H9 (cell line): ENCODE measurements at regions not wholly inside any gene's neighbourhood (a gene's known extent, or its start where the extent isn't known, plus 50 kb on each side); places are given as distances from the start of the nearest gene placed in this dataset.

Source experiments
- DNase-seq: peaks from one replicate; pipeline ENCODE4 v3.0.0-alpha.2; 2017
- H2AFZ ChIP-seq: one replicate; pipeline ENCODE4 v1.6.1; 2013; ENCODE audit warnings: mild to moderate bottlenecking, low read length, control low read depth, moderate library complexity
- H2AK5ac ChIP-seq: 2 replicates; pipeline ENCODE4 v1.6.1; 2013; ENCODE audit warnings: low read length, control low read depth, mixed read lengths; ENCODE audit not compliant: insufficient read length
- H2BK120ac ChIP-seq: one replicate; pipeline ENCODE4 v1.6.1; 2013; ENCODE audit warnings: low read depth, mild to moderate bottlenecking, low read length, control low read depth, inconsistent platforms; ENCODE audit not compliant: poor library complexity, severe bottlenecking
- H2BK12ac ChIP-seq: 2 replicates; pipeline ENCODE4 v1.6.1; 2013; ENCODE audit warnings: low read length, control low read depth, mixed read lengths, low read depth; ENCODE audit not compliant: insufficient read length
- H2BK15ac ChIP-seq: 2 replicates; pipeline ENCODE4 v1.6.1; 2013; ENCODE audit warnings: low read depth, low read length, control low read depth
- H2BK20ac ChIP-seq: one replicate; pipeline ENCODE4 v1.6.1; 2013; ENCODE audit warnings: low read depth, mild to moderate bottlenecking, low read length, control low read depth, inconsistent platforms; ENCODE audit not compliant: poor library complexity, severe bottlenecking
- H2BK5ac ChIP-seq: 2 replicates; pipeline ENCODE4 v1.6.1; 2013; ENCODE audit warnings: low read length, control low read depth, mixed read lengths; ENCODE audit not compliant: insufficient read length
- H3K14ac ChIP-seq: 2 replicates; pipeline ENCODE4 v1.6.1; 2013; ENCODE audit warnings: low read length, control low read depth; ENCODE audit not compliant: insufficient read depth
- H3K18ac ChIP-seq: 2 replicates; pipeline ENCODE4 v1.6.1; 2013; ENCODE audit warnings: low read depth, mild to moderate bottlenecking, mixed read lengths, low read length, control low read depth; ENCODE audit not compliant: insufficient read length
- H3K23ac ChIP-seq: 2 replicates; pipeline ENCODE4 v1.6.1; 2013; ENCODE audit warnings: low read length, control low read depth, mixed read lengths, low read depth; ENCODE audit not compliant: insufficient read length
- H3K23me2 ChIP-seq: 2 replicates; pipeline ENCODE4 v1.6.1; 2013; ENCODE audit warnings: low read depth, mild to moderate bottlenecking, mixed read lengths, low read length, control low read depth; ENCODE audit not compliant: insufficient read length, poor library complexity, severe bottlenecking
- H3K27ac ChIP-seq: 2 replicates; pipeline ENCODE4 v1.5.1; 2013; ENCODE audit warnings: low read length, control low read depth, mixed read lengths, low read depth; ENCODE audit not compliant: insufficient read length
- H3K27me3 ChIP-seq: 2 replicates; pipeline ENCODE4 v1.6.1; 2013; ENCODE audit warnings: low read length, control low read depth, inconsistent platforms; ENCODE audit not compliant: insufficient read depth
- H3K4ac ChIP-seq: 2 replicates; pipeline ENCODE4 v1.6.1; 2013; ENCODE audit warnings: low read depth, mild to moderate bottlenecking, control low read depth, inconsistent platforms, low read length, moderate library complexity
- H3K4me1 ChIP-seq: 2 replicates; pipeline ENCODE4 v1.6.1; 2013; ENCODE audit warnings: low read length, control low read depth, inconsistent platforms; ENCODE audit not compliant: insufficient read depth
- H3K4me2 ChIP-seq: 2 replicates; pipeline ENCODE4 v1.6.1; 2013; ENCODE audit warnings: low read length, control low read depth, mixed read lengths; ENCODE audit not compliant: insufficient read length, insufficient read depth
- H3K56ac ChIP-seq: 2 replicates; pipeline ENCODE4 v1.6.1; 2013; ENCODE audit warnings: low read depth, mild to moderate bottlenecking, mixed read lengths, low read length, control low read depth; ENCODE audit not compliant: insufficient read length
- H3K79me1 ChIP-seq: 2 replicates; pipeline ENCODE4 v1.6.1; 2013; ENCODE audit warnings: low read depth, mild to moderate bottlenecking, moderate library complexity, low read length, control low read depth, inconsistent platforms; ENCODE audit not compliant: insufficient read depth, poor library complexity, severe bottlenecking
- H3K79me2 ChIP-seq: 2 replicates; pipeline ENCODE4 v1.6.1; 2013; ENCODE audit warnings: low read length, control low read depth, inconsistent platforms; ENCODE audit not compliant: insufficient read depth
- H3K9ac ChIP-seq: 2 replicates; pipeline ENCODE4 v1.6.1; 2013; ENCODE audit warnings: low read length, control low read depth, mixed read lengths; ENCODE audit not compliant: insufficient read length; ENCODE audit errors: extremely low read depth
- H3K9me3 ChIP-seq: one replicate; pipeline ENCODE4 v1.6.1; 2013; ENCODE audit warnings: low read depth, low read length, inconsistent platforms; ENCODE audit not compliant: control insufficient read depth
- H3T11ph ChIP-seq: one replicate; pipeline ENCODE4 v1.6.1; 2013; ENCODE audit warnings: mild to moderate bottlenecking, low read length, control low read depth, inconsistent platforms
- H4K20me1 ChIP-seq: one replicate; pipeline ENCODE4 v1.6.1; 2013; ENCODE audit not compliant: control insufficient read depth, insufficient read length, insufficient read depth
- H4K5ac ChIP-seq: 2 replicates; pipeline ENCODE4 v1.6.1; 2013; ENCODE audit warnings: low read depth, mild to moderate bottlenecking, mixed read lengths, low read length, control low read depth; ENCODE audit not compliant: insufficient read length
- H4K8ac ChIP-seq: replicated peaks from 2 replicates; pipeline ENCODE4 v1.6.1; 2013; ENCODE audit warnings: low read length, control low read depth, mixed read lengths, low read depth; ENCODE audit not compliant: insufficient read length
- H4K91ac ChIP-seq: 2 replicates; pipeline ENCODE4 v1.6.1; 2013; ENCODE audit warnings: low read depth, mild to moderate bottlenecking, moderate library complexity, mixed read lengths, low read length, control low read depth; ENCODE audit not compliant: insufficient read length
- H3K27ac Mint-ChIP-seq, 3 experiments: 2 replicates in 2 of 3; 3 replicates in 1 of 3; pipeline ENCODE4 v1.8.0; 2020 to 2021; ENCODE audit warnings: mixed read lengths in 3 of 3, mild to moderate bottlenecking in 1 of 3, moderate library complexity in 1 of 3
- H3K27me3 Mint-ChIP-seq: 2 replicates; pipeline ENCODE4 v1.8.0; 2021; ENCODE audit warnings: low read depth, mild to moderate bottlenecking, moderate library complexity, mixed read lengths
- H3K36me3 Mint-ChIP-seq, 3 experiments: 2 replicates in 2 of 3; 3 replicates in 1 of 3; pipeline ENCODE4 v1.8.0; 2020 to 2021; ENCODE audit warnings: low read depth in 3 of 3, mixed read lengths in 3 of 3; ENCODE audit not compliant: insufficient read depth in 1 of 3
- H3K4me1 Mint-ChIP-seq, 2 experiments: 2 replicates each; pipeline ENCODE4 v1.8.0; 2020; ENCODE audit warnings: mixed read lengths in 2 of 2
- H3K4me3 Mint-ChIP-seq, 2 experiments: 2 replicates in 1 of 2; 3 replicates in 1 of 2; pipeline ENCODE4 v1.8.0; 2020 to 2021; ENCODE audit warnings: mild to moderate bottlenecking in 2 of 2, mixed read lengths in 2 of 2, moderate library complexity in 1 of 2
- H3K9me3 Mint-ChIP-seq, 2 experiments: 2 replicates in 1 of 2; 3 replicates in 1 of 2; pipeline ENCODE4 v1.8.0; 2020; ENCODE audit warnings: mild to moderate bottlenecking in 2 of 2, mixed read lengths in 2 of 2, moderate library complexity in 1 of 2
- CTCF ChIP-seq: fragments of 200-600 bp; sonication (generic); conservative IDR thresholded peaks from 3 replicates; pipeline ENCODE4 v1.8.0; 2021; ENCODE audit warnings: antibody characterized with exemption, mild to moderate bottlenecking
- WGBS: extraction: QIAGEN DNeasy Blood & Tissue Kit; methylation state at CpG from one replicate; pipeline ENCODE4 v1.1.7; 2013; ENCODE audit warnings: missing lambda C conversion rate, low lambda C conversion rate, mixed read lengths; ENCODE audit not compliant: insufficient read length; ENCODE audit errors: extremely low coverage; 5-methylcytosine and 5-hydroxymethylcytosine counted together

GRCh38 chrX:80267790-80268189 is 152.5 kb upstream of the TENT5D start:
- Histone ChIP-seq H3K23ac (no peak overlapping the region), H3K23me2 (no peaks in the 10 kb centered on the region), H3K4ac (no peak overlapping the region), H3K27me3 (no peaks in the 10 kb centered on the region), H2AFZ (no peak overlapping the region), H3K9ac (no peak overlapping the region), H3K4me1 (no peaks in the 10 kb centered on the region), H3T11ph (no peak overlapping the region), H3K79me2 (no peaks in the 10 kb centered on the region), H3K9me3 (peaks cover 16% of the 10 kb centered on the region), H3K18ac (no peak overlapping the region), H4K5ac (no peak overlapping the region), H4K8ac (no peak overlapping the region), H2BK120ac (no peak overlapping the region), H2AK5ac (no peak overlapping the region), H2BK5ac (no peak overlapping the region), H2BK20ac (no peak overlapping the region), H3K27ac (no peak overlapping the region), H2BK12ac (no peak overlapping the region), H3K4me2 (no peak overlapping the region), H3K56ac (no peak overlapping the region), H4K91ac (no peak overlapping the region), H2BK15ac (no peak overlapping the region), H3K14ac (no peak overlapping the region), H3K79me1 (no peaks in the 10 kb centered on the region), H4K20me1 (no peaks in the 10 kb centered on the region)
- no peak overlapping the region for H3K4me3 Mint-ChIP-seq
- no peaks in the 10 kb centered on the region for H3K27me3 Mint-ChIP-seq
- no CpG with 5 or more reads among the region's 1 CpG for WGBS
- no peaks in the 10 kb centered on the region for H3K4me1 Mint-ChIP-seq
- no peak overlapping the region for H3K27ac Mint-ChIP-seq
- no peaks in the 10 kb centered on the region for H3K36me3 Mint-ChIP-seq
- no peak for DNase-seq
- H3K9me3 Mint-ChIP-seq: peaks cover 48% of the 10 kb centered on the region in 2 experiments
- no peak for TF ChIP-seq CTCF
